OCI-LY1 (cell line): ENCODE measurements at regions not wholly inside any gene's neighbourhood (a gene's known extent, or its start where the extent isn't known, plus 50 kb on each side); places are given as distances from the start of the nearest gene placed in this dataset.

Source experiments
- EZH2 ChIP-seq: fragments of 200-600 bp; sonication (generic), shearing (Covaris generic); IDR thresholded peaks from 2 replicates; pipeline ENCODE4 v1.8.0; 2017; ENCODE audit warnings: borderline replicate concordance, mixed run types, mild to moderate bottlenecking, antibody characterized with exemption, low read length, moderate library complexity, mixed read lengths
- TF ChIP-seq, protein P1 (sequence below): fragments of 200-600 bp; sonication (generic), shearing (Covaris generic); IDR thresholded peaks from 2 replicates; pipeline ENCODE4 v1.5.1; 2017; ENCODE audit warnings: mild to moderate bottlenecking, antibody characterized with exemption, low read length, moderate library complexity, mixed read lengths

DNA sequence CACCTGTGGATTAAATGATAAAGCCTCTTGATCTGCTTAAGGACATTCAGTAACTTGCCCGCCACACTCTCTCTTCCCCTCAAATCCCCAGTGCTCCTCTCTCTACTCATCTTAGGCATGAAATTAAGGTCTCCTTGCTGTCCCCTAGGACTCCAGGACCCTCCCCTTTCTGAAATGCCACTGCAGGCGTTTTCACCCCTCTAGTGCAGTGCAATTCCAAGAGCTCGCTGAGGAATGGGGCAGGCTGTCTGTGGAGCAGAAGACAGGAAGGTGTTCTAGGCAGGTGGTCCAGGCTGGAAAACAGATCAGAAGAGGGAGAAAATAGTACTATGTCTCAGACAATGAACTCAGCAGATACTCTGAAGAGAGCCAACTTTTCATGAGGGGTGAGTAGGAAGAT, 55.8 kb upstream of the ARHGAP42 start:
- TF ChIP-seq, protein P1, sequence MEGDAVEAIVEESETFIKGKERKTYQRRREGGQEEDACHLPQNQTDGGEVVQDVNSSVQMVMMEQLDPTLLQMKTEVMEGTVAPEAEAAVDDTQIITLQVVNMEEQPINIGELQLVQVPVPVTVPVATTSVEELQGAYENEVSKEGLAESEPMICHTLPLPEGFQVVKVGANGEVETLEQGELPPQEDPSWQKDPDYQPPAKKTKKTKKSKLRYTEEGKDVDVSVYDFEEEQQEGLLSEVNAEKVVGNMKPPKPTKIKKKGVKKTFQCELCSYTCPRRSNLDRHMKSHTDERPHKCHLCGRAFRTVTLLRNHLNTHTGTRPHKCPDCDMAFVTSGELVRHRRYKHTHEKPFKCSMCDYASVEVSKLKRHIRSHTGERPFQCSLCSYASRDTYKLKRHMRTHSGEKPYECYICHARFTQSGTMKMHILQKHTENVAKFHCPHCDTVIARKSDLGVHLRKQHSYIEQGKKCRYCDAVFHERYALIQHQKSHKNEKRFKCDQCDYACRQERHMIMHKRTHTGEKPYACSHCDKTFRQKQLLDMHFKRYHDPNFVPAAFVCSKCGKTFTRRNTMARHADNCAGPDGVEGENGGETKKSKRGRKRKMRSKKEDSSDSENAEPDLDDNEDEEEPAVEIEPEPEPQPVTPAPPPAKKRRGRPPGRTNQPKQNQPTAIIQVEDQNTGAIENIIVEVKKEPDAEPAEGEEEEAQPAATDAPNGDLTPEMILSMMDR = no peak
- TF ChIP-seq EZH2 = no peak
